Parathyroid adenoma (tissue), 2 donors: ENCODE measurements at regions not wholly inside any gene's neighbourhood (a gene's known extent, or its start where the extent isn't known, plus 50 kb on each side); places are given as distances from the start of the nearest gene placed in this dataset.
"Not testable (repeated sequence)": the region's sequence is repeated elsewhere in the genome, so short reads cannot be mapped to it uniquely, and the experiment has no call there.

Experiments used
- H2AFZ ChIP-seq: fragments of 300-600 bp; sonication (generic); one replicate; pipeline ENCODE4 v1.7.0; 2017; ENCODE audit warnings: antibody characterized with exemption, mild to moderate bottlenecking
- H3K27ac ChIP-seq: fragments of 300-600 bp; sonication (generic); one replicate; pipeline ENCODE4 v1.7.0; 2017
- H3K27me3 ChIP-seq: fragments of 300-600 bp; sonication (generic); one replicate; pipeline ENCODE4 v1.7.0; 2017; ENCODE audit warnings: low read length; ENCODE audit not compliant: control insufficient read depth, insufficient read depth
- H3K36me3 ChIP-seq: fragments of 300-600 bp; sonication (generic); one replicate; pipeline ENCODE4 v1.7.0; 2017; ENCODE audit warnings: low read length; ENCODE audit not compliant: control insufficient read depth, insufficient read depth
- H3K4me1 ChIP-seq: fragments of 300-600 bp; sonication (generic); one replicate; pipeline ENCODE4 v1.7.0; 2017; ENCODE audit warnings: control low read depth
- H3K4me2 ChIP-seq: fragments of 300-600 bp; sonication (generic); one replicate; pipeline ENCODE4 v1.7.0; 2017; ENCODE audit warnings: low read length
- H3K4me3 ChIP-seq: fragments of 300-600 bp; sonication (generic); one replicate; pipeline ENCODE4 v1.7.0; 2017; ENCODE audit warnings: low read depth, low read length
- H3K79me2 ChIP-seq: fragments of 300-600 bp; sonication (generic); one replicate; pipeline ENCODE4 v1.7.0; 2017; ENCODE audit warnings: control low read depth
- H3K9ac ChIP-seq: fragments of 300-600 bp; sonication (generic); one replicate; pipeline ENCODE4 v1.7.0; 2017; ENCODE audit warnings: mild to moderate bottlenecking
- H3K9me3 ChIP-seq: fragments of 300-600 bp; sonication (generic); one replicate; pipeline ENCODE4 v1.7.0; 2017; ENCODE audit warnings: low read length; ENCODE audit not compliant: control insufficient read depth
- TF ChIP-seq, protein P1 (sequence below): fragments of 300-600 bp; sonication (generic); IDR thresholded peaks from one replicate; pipeline ENCODE4 v1.7.0; 2017; ENCODE audit warnings: antibody characterized with exemption, mild to moderate bottlenecking
- donor health status: primary hyperparathyroidism.

DNA sequence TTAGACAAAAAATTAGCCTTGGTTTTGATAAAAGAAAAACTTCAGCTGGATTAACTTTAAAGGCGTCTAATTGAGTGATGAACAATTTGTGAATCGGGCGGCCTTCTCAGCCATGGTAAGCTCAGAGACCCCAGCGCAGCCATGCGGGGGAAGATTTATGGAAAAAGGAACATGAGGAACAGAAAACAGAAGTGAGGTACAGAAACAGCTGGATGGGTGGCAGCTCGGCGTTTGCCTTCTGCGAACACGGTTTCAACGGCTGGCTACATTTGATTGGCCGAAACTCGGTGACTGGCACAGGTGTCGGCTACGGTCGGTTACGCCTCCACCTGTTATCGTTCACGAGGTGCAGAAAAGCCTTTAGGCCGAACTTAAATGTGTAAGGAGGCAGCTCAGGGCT is 401.4 kb upstream of the FAT1 start:
- Histone ChIP-seq H3K9ac (no peak overlapping the region), H3K4me1 (no peaks in the 10 kb centered on the region), H3K79me2 (no peaks in the 10 kb centered on the region), H3K9me3 (no peaks in the 10 kb centered on the region), H3K27ac (no peak overlapping the region), H3K4me2 (no peak overlapping the region), H3K36me3 (no peaks in the 10 kb centered on the region), H3K4me3 (no peak overlapping the region), H3K27me3 (no peaks in the 10 kb centered on the region), H2AFZ (no peak overlapping the region)
- TF ChIP-seq, protein P1, sequence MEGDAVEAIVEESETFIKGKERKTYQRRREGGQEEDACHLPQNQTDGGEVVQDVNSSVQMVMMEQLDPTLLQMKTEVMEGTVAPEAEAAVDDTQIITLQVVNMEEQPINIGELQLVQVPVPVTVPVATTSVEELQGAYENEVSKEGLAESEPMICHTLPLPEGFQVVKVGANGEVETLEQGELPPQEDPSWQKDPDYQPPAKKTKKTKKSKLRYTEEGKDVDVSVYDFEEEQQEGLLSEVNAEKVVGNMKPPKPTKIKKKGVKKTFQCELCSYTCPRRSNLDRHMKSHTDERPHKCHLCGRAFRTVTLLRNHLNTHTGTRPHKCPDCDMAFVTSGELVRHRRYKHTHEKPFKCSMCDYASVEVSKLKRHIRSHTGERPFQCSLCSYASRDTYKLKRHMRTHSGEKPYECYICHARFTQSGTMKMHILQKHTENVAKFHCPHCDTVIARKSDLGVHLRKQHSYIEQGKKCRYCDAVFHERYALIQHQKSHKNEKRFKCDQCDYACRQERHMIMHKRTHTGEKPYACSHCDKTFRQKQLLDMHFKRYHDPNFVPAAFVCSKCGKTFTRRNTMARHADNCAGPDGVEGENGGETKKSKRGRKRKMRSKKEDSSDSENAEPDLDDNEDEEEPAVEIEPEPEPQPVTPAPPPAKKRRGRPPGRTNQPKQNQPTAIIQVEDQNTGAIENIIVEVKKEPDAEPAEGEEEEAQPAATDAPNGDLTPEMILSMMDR, result no peak

DNA sequence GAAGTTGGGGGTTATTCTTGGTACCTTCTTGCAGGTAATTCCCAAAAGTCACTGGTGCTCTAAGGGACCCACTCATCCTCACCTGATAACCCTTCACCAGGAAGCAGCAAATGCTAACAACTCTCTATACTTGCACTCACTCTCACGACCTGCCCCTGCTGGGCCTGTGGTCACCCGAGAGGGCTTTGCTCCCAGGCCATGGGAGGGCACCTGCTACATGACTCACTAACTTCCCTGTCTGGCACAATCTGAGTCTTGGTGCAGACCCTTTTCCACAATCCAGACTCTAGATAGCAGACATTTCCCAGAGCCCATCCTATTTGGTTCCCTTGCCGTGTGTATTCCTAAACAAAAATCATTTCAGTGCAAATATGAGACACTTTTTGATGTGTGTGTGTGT is 403.8 kb upstream of the FAT1 start:
- H3K4me2 ChIP-seq, result no peak overlapping the region
- TF ChIP-seq, protein P1, result no peak

DNA sequence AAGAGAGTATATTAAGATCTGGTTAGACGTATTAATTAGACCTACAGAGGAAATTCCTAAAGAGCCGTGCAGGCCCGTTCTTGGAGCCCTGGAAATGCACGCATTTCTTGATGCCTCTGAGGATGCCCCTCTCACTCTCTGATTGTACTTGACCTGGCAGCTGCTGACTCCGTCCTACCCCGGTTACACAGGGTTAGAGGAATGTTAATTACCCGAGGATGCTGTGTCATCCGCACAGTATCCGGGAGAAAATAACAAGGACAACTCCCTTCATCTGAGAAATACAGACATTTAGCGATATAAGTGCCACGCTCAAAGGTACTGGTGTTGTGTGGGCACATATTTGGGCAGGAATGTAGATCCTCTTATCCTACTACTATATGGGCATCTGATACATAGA is 404.6 kb upstream of the FAT1 start:
- H3K27me3 ChIP-seq, result no peaks in the 10 kb centered on the region
- no peak overlapping the region for H3K9ac ChIP-seq
- H3K36me3 ChIP-seq, result no peaks in the 10 kb centered on the region
- no peaks in the 10 kb centered on the region for H3K79me2 ChIP-seq
- H3K4me3 ChIP-seq, result no peak overlapping the region
- TF ChIP-seq, protein P1, result no peak
- H3K4me2 ChIP-seq, result no peak overlapping the region
- H3K27ac ChIP-seq, result no peak overlapping the region
- H3K4me1 ChIP-seq, result no peaks in the 10 kb centered on the region
- no peaks in the 10 kb centered on the region for H3K9me3 ChIP-seq
- no peak overlapping the region for H2AFZ ChIP-seq

More for the DNA sequence above, 403.8 kb upstream of the FAT1 start:
- Histone ChIP-seq H3K4me3 (no peak overlapping the region), H3K36me3 (no peaks in the 10 kb centered on the region), H3K27ac (no peak overlapping the region), H2AFZ (no peak overlapping the region), H3K4me1 (no peaks in the 10 kb centered on the region), H3K27me3 (no peaks in the 10 kb centered on the region), H3K79me2 (no peaks in the 10 kb centered on the region), H3K9me3 (no peaks in the 10 kb centered on the region), H3K9ac (no peak overlapping the region)

DNA sequence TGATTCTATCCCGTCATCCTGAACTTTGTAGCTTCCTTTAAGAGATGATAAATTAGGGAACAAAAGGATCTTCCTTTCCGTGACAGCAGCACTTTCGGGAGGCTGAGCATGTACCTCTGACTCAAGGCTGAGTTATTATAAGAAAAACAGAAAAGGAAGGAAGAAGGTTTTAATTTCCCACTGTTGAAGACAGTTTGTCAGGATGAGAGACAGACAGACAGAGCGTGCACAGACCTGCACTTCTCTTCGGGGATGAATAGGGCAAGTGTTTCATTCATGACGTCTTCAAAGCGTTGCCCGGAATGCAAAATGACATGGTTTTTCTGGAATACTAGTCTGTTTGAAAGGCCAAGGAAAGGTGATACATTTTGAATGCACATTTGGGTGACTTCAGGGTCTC is 405.3 kb upstream of the FAT1 start:
- no peak overlapping the region for H3K4me2 ChIP-seq
- H3K9me3 ChIP-seq, result no peaks in the 10 kb centered on the region
- H2AFZ ChIP-seq, result no peak overlapping the region
- no peak overlapping the region for H3K9ac ChIP-seq
- H3K4me3 ChIP-seq, result no peak overlapping the region
- H3K79me2 ChIP-seq, result no peaks in the 10 kb centered on the region
- H3K27me3 ChIP-seq, result no peaks in the 10 kb centered on the region
- H3K27ac ChIP-seq, result no peak overlapping the region
- TF ChIP-seq, protein P1, result no peak
- H3K4me1 ChIP-seq, result no peaks in the 10 kb centered on the region
- H3K36me3 ChIP-seq, result no peaks in the 10 kb centered on the region

DNA sequence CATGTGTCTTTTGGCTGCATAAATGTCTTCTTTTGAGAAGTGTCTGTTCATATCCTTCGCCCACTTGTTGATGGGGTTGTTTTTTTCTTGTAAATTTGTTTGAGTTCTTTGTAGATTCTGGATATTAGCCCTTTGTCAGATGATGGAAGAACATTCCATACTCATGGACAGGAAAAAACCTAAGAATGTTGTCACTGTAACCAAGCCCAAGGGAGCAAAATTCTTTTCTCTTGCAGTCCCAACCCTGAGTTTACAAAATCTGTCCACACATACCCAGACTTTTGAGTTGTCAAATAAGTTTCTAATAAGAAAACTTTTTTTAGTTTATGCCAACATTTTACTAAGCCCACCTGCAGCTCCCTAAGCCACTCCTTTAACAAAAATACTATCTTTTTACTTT is 408.2 kb upstream of the FAT1 start:
- H3K4me2 ChIP-seq, H3K4me1 ChIP-seq, H3K4me3 ChIP-seq, H3K27ac ChIP-seq, H3K79me2 ChIP-seq, H3K9ac ChIP-seq, H2AFZ ChIP-seq, H3K9me3 ChIP-seq, H3K36me3 ChIP-seq, H3K27me3 ChIP-seq: not testable (repeated sequence)
